Kidney capillary endothelial cell (primary cell): ENCODE measurements at regions not wholly inside any gene's neighbourhood (a gene's known extent, or its start where the extent isn't known, plus 50 kb on each side); places are given as distances from the start of the nearest gene placed in this dataset.
"Not testable (repeated sequence)": the region's sequence is repeated elsewhere in the genome, so short reads cannot be mapped to it uniquely, and the experiment has no call there.

Experiments used
- DNase-seq: peaks from one replicate; pipeline ENCODE4 v3.0.0-alpha.2; 2018; ENCODE audit warnings: low spot score

DNA sequence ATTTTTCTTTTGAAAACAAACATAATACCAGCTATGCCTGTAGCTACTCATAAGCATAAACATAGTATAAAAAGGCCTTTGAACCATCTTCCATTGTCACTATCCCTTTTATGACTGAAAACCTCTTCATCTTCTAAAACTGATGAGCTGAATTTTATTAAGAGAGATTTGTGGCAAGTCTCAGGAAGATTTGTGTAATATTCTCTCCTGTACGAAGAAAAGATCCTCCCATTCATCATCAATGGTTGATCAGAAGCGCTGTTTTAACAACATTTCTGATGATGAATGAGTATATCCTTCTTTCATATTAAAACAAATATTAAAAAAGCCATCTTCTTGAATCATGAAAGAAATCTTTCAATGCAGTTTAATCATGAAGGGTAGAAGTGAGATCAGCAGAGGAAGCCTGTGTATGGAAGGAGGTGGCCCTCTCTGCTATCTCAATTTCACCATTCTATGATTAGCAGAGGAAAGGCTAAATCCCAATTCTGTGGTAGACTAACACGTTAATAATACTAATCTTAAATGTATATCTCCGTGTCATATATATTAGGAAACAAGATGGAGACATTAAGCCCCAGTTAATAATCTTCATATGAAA is 430.2 kb downstream of the FRK start:
- no peak for DNase-seq

DNA sequence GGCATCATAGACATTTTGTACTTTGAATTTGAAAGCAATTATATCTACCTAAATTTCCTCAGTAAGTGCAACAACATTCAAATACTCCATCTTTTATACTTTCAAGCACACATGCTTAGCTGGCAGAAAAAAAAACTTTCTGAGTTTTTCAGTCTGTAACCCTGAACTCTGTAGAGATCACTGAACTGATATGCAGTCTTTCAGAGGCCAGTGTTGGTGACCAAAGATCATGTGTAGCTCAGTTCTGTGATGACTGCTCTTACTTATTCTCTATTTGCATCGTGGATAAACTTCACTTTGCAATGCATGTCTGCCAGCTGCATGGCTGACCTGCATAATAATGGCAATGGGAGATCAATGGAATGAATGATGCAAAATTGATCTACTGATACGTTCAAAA is 431.3 kb downstream of the FRK start:
- DNase-seq, result no peak

DNA sequence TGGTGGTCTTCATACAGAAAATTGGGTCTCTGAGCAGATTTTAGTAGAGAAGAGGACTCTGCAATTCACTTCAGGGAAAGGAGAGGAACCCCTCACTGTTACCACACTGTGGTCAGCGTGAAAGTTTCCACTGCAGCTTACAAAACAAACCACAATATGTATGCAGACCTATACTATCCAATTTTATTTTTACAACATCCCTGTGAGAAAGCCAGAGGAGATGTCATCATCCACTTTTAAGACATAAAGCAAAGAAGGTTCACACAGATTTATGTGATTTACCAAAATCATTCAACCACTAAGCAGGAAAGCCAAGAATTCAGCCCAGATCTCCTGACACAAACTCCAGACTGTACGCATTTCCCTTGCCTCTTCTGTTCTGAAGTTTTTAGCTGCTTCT is 442.4 kb downstream of the FRK start:
- no peak for DNase-seq

DNA sequence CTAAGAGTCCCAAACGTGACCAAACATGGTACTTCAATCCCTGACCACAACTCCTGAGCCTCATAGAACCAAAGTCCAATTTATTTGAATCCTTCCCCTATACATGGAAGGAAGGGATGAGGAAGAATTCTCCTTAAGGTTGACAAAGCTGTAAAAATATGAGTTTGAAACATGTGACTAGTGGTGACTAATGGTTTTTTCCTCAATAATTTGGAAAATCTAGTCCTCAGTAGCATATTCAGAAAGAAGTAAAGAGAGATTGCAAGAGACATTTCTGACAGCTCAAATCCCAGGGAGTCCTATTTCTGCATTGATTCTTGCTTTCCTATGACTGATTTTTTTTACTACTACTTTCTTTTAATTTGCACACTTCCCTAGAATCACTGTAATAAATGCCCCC is 443.7 kb downstream of the FRK start:
- DNase-seq, result no peak

DNA sequence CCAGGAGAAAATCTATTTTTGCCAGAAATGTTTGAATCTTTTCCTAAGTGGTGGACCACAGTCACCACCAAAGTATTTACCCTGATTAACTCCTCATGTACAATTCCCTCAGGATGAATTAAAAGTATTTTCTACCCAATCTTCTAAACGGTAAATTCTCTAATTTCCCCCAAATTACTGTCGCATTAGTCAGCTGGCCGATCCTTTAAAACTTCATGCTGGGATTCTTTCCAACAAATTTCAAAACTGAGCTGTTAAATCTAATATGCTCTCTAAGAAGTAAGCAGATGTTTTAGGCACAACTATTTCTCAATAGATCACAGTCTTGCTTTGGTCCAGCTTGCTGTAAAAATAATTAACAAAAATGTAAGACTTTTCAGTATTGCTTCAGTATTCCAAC is 447.2 kb downstream of the FRK start:
- no peak for DNase-seq

DNA sequence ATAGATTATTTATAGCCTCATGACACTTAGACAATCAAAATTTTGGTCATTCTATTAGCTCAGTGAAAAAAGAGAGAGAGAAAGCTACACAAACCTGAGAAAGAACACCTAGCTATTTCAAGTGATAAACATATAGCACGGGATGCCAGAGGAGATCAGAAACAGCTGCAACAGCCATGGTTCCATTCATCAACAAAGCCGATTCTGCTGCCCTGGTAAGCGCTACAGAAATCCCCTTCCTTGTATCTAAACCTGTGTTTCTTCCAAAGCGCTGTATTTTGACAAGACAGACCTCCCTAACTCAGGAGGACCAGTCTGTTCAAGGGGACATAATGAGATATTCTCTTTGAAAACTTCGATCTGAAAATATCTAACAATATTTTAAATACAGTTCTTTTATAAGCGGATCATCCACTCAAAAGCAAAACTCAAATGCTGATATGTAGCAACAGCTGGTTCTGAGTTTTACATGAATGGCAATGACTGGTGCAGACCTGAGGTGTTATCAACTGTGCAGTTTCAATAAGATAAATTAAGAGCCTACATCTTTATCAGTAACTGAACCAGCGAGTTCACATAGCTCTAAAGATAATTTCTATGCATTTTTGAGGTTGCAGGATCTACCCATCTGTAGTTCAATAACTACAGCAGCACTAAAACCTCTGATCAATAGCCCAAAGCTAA is 447.8 kb downstream of the FRK start:
- no peak for DNase-seq

DNA sequence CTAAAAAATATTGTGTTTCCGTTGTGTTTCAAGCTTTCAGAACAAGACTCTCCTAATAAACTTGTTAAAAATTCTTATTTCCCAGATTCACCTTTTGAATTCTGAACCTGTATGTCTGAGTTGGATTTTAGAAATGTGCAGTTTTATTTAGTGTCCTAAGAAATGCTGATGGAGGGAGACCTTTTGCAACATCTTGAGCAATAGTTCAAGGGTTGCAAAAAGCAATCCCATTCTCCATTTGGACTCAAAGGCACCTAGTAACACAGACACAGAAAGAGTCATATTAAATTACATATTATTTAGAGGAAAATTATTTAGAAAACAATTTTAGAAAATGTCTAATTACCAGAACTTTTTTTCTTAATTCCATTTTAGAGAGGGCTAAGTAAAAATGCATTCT is 448.5 kb downstream of the FRK start:
- no peak for DNase-seq

DNA sequence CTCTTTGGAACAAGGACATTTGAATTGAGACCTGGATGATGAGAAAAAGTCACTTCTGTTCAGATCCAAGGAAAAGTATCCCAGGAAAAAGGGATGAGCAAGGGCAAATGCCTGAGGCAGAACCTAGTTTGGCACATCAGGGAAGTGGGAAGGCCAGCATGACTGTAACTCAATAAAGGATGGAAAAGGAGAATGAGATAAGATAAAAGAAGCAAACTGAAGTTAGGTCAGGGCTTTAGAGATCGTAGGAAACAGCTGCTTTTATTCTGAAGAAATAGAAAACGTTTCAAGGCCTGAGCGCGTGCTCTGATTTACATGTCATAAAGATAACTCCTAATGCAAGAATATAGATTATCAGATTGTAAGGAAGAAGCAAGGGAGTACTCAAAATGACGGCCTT is 450.0 kb downstream of the FRK start:
- no peak for DNase-seq

DNA sequence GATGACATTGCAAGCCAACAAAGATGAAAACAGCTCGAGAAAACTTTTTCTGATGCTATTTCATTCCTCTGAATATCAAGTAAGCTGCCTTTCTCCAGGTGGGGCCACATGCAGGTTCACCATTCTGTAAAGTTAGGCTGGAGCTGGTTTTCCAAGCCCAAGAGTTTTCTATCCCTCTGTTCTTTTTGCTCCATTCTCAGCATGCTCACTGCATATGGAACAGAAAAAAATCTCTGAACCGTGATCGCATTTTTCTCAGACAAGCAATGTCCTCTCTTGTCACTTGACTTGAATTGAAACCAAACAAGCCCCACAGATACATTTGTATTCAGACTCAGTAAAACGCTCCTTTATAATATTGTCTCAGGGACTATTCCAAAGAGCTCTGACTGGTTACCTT is 451.6 kb downstream of the FRK start:
- no peak for DNase-seq

DNA sequence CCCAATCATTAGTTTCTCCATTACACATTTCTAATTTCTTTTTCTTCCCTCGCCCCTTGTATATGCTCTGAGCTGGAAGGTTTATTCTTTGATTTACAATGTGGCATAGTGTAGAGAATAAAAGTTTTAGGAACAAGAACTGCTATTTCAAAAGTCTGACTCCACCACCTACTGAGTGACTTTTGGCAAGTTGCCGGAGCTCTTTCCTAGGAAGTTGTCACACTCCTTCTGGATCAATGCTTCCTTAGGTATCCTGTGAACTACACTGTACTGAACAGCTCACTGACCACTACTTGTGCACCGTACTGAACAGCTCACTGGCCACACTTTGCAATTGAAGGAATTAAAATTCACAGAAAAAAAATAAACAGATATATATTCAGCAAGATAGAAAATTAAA is 458.2 kb downstream of the FRK start:
- DNase-seq, result no peak

DNA sequence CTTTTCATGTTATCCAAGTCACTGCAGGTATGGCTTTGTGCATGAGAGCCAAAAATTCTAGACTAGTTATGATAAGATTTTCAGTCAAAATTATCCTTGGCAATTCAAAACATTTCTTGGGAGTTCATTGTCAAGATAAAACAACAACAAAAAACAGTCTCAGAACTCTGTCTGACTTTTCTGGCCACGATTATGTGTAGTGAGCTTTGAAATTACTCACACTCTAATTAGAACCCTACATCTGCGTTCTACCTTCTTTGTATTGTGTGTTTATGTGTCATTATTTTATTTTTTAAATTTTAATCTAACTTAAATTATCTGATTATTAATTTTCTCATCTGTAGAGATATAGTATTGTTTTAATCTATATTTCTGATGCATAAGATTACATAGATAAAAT is 459.2 kb downstream of the FRK start:
- DNase-seq, result no peak

DNA sequence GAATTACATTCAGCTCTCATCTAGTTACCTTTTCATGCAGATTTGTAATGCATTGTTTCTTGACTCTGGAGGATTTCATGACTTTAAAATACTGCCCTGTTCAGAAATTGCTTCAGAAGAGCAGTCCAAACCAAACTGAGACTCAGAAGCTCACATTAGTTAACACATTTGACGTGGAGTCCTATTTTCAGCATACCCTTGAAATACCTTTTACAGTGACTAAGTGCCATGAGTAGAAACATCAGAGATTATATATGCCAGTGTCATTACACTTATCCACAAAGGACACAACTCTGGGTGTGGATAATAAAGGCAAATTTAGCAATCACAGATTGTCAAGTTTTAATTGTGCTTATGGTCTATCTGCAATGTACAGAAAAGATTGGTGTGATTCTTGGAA is 459.6 kb downstream of the FRK start:
- DNase-seq, result no peak

DNA sequence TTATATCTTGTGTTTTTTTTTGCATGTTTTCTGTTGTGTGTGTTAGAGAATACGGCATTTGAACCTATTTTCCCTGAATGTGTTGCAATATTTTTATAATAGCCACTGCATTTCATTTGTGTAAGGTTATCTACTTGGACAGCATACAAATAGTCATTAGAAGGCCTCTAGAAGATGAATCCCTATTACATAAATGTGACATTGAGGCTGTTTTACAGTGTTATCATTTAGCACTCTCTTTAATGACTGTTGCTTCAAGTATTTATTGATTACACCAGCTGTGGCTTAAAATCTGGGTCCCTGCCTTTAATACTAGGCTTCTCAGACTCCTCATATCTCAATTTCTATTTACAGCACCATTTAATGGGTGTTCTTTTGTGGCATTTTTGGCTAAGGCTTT is 465.8 kb downstream of the FRK start:
- no peak for DNase-seq

DNA sequence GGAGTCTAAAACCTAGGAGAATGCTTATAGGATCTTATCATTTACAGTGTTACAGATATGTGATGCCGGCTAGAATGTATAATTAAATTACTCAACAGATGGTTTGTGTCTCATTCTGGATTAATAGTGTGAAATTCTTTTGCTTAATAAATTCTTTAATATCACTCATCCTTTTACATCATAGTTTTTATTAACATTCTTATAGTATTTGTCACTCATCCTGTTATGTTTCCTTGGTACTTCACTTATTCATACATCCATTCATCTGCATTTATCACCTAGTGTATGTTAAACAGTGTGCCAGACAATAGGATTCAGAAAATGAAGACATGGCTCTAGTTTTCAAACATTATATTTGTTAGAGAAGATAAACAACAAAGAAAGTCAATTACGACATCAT is 468.7 kb downstream of the FRK start:
- DNase-seq, result no peak

DNA sequence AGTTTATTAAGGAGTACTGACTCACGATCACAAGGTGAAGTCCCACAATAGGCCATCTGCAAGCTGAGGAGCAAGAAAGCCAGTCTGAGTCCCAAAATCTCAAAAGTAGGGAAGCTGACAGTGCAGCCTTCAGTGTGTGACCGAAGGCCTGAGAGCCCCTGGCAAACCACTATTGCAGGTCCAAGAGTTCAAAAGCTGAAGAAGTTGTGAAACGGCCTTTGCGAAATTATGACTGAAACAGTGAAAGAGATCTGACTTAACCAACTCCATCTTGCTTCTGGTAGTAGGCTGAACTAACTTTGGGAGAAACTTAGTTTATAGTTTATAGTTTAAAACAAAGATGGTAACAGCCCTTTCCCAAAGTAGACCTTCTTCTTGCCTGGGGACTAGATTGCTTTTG is 471.6 kb downstream of the FRK start:
- DNase-seq, result not testable (repeated sequence)

DNA sequence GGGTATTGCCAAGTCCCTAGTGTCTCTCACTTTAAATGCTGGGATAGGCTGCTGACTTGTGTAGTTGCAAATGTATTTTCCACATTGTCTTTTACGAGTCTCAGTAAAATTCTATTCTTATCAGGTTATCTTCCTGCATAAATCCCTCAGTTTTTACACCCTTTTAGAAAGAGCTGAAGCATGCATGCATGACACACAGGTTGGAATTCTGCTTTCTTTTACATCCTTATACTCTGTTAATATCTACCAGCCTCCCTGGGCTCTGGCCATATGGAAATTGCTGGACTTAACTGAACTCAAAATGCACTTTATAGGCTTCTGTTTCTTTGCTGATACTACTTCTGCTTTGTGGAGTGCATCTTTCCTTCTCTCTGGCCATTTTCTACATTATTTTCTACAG is 477.4 kb downstream of the FRK start:
- no peak for DNase-seq

DNA sequence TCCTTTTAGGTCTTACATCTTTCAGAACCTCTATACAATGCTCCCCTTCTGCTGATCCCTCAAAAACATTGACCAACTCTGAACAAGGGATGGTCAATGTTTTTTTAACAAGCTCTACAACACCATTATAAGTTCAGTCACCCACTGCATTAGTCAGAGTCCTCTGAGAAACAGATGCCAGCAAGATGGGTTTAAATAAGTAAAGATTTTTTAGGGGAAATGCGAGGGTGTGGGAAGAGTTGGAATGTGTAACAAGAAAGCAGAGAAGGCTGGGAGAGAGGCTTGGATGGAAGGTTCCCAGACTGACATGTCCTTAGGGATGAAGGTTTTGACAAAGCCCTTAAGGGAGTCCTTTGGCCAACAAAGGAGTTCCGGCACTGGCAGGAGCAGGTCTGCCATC is 478.3 kb downstream of the FRK start:
- no peak for DNase-seq

DNA sequence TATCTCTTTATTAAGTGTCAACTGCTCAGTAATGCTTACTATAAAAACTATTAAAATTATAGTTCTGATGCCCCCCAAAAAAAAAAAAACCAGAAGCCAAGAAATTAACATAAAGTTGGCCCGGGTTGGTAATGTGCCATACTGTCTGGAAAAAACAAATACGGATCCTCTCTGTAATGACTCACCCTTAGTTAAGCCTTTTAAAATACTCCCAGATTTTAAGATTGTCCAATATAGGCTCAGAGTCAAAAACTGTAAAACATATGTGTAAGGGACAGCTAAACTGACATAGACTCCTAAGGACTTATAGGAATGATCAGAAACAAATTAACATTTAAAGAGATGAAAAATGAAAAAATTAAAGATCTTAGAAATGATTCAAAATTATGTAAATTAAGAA is 481.1 kb downstream of the FRK start:
- DNase-seq, result not testable (repeated sequence)

DNA sequence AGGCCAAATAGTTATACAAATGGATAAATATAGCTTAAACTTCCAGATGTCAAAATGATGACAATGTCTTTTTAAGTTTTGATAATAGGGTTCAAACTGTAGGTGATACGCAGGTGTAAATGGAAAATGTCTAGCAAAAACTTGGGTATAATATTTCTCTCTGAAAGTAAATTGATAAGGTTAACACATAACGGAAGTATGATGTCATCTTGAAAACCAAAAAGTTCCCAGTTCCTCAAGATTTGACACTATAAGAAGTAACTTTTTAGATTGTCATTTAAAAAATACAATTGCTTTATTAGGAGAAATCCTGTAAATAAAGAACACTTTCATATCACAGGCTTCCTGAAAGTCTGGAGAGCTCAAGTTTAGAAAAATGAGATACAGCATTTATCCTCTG is 483.4 kb downstream of the FRK start:
- DNase-seq, result no peak

DNA sequence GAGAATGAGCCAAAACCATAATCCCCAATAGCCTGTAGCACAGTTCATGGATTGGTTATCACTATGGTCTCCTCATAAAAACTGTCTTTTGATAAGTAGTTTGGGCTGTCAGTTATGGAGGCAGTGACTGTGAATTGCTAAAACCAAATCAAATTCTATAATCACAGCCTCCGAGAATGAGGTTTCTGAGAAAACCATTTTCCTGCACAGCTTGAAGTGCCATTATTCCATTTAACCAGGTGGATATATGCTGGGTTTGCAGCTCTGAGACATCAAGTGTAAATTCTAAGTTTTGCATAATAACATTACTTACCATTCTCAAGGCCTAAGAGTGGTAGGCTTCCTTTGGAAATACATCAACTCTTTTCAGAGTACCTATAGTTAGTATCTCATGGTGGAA is 485.4 kb downstream of the FRK start:
- no peak for DNase-seq

DNA sequence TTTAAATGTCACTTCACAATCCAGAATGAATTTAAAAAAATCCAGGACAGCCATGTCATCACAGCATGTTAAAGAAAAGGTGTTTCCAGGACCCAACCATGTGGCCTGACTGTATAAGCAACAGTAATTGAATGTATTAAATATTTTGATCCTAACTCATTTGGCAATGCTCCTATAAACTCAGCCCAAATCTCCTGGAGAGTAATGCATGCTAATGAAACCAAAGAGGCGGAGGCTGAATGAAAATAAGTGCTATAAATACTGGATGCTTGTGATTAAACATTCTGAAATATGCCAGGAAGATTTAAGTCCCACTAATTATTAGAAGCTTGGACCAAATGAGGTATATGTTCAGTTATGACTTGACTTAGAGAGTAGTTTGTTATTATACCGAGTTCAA is 486.8 kb downstream of the FRK start:
- DNase-seq, result no peak

DNA sequence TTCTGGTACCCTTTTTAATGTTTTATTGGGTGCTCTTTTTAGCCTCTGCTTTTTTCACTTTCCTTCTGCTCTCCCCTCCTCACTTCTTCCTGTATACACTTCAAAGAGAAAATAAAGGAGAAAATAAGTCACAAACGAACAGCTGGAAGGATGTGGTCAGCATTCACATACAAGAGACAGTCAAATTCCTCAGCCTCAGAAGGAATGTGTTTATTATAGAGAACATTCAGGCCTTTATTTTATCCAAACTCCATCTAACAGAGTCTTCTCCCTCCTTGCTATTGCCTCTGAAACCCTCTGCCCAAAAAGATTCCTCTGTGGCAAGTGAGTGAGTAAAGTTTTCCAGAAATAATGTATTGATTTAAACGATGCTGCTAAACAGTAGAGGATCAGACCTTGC is 490.4 kb downstream of the FRK start:
- DNase-seq, result no peak

DNA sequence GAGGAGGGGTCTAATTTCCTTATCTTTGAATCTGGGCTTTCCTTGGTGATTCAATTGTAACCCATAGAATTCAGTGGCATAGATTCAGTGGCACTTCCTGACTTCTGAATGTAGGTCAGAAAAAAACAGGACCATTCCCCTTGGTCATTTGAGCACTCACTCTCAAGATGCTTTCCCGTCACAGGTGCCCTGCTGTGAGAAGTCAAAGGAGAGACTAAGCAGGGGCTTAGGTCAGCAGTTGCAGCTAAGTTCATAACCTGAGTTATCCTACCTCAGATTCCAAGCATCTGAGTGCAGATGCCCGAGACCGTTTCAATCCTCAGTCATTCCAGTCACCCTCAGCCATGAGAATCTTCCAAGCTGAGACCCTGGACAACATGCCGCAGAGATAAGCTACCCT is 506.6 kb downstream of the FRK start:
- DNase-seq, result no peak

DNA sequence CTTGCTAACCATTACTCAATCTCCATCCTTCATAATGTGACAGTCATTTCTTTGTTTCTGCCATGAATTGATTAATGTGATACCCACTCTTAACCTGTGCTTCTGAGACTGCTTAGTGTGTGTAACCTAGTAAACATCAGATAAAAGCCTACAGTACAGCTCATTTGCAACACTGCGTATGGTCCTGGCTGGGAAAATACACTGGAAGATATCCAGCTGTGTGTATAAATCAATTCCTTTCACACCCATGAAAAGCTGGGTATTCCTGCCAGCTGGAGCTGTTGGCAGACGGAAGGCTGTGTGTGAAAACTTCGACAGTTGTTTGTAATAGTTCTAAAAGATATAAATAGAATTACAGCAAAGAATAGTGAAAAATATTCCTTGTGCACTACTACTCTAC is 509.2 kb downstream of the FRK start:
- no peak for DNase-seq

DNA sequence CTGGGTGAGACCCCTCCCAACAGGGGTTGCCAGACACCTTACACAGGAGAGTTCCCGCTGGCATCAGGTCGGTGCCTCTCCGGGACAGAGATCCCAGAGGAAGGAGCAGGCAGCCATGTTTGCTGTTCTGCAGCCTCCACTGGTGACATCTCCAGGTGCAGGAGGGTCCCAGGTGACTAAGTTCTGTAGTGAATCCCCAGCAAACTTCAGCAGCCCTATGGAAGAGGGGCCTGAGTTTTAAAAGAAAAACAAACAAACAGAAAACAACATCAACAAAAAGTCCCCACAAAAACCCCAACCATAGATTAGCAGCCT is 515.1 kb downstream of the FRK start:
- DNase-seq, result no peak
